Smooth muscle cell (in vitro differentiated cells): ENCODE measurements at regions not wholly inside any gene's neighbourhood (a gene's known extent, or its start where the extent isn't known, plus 50 kb on each side); places are given as distances from the start of the nearest gene placed in this dataset.

Source experiments
- DNase-seq: peaks from one replicate; lab custom pipeline; 2025; ENCODE audit not compliant: unreplicated experiment; lab: John Stamatoyannopoulos, UW
- H2AFZ ChIP-seq: fragments of 200-600 bp; sonication (generic); 2 replicates; pipeline ENCODE4 v1.6.0; 2016; ENCODE audit warnings: antibody characterized with exemption, low read depth, mild to moderate bottlenecking
- H3F3A ChIP-seq: fragments of 200-600 bp; sonication (generic); 2 replicates; pipeline ENCODE4 v1.6.0; 2017; ENCODE audit warnings: antibody characterized with exemption, low read depth
- H3K27ac ChIP-seq: fragments of 200-600 bp; sonication (generic); 2 replicates; pipeline ENCODE4 v1.5.1; 2016; ENCODE audit warnings: low read depth, mild to moderate bottlenecking
- H3K27me3 ChIP-seq: fragments of 200-600 bp; sonication (generic); 2 replicates; pipeline ENCODE4 v1.6.1; 2016; ENCODE audit warnings: low read depth, mild to moderate bottlenecking
- H3K36me3 ChIP-seq: fragments of 200-600 bp; sonication (generic); 2 replicates; pipeline ENCODE4 v1.5.1; 2016; ENCODE audit warnings: low read depth
- H3K4me1 ChIP-seq: fragments of 200-600 bp; sonication (generic); 2 replicates; pipeline ENCODE4 v1.5.1; 2016; ENCODE audit warnings: low read depth
- H3K4me2 ChIP-seq: fragments of 200-600 bp; sonication (generic); 2 replicates; pipeline ENCODE4 v1.6.0; 2016; ENCODE audit warnings: mild to moderate bottlenecking
- H3K4me3 ChIP-seq: fragments of 200-600 bp; sonication (generic); 2 replicates; pipeline ENCODE4 v1.5.1; 2016; ENCODE audit warnings: mild to moderate bottlenecking
- H3K79me2 ChIP-seq: fragments of 200-600 bp; sonication (generic); 2 replicates; pipeline ENCODE4 v1.6.0; 2016; ENCODE audit warnings: low read depth, mild to moderate bottlenecking
- H3K9ac ChIP-seq: fragments of 200-600 bp; sonication (generic); 2 replicates; pipeline ENCODE4 v1.6.0; 2016; ENCODE audit warnings: low read depth
- H3K9me3 ChIP-seq: fragments of 200-600 bp; sonication (generic); replicated peaks from 2 replicates; pipeline ENCODE4 v1.5.1; 2016; ENCODE audit warnings: low read depth
- H4K20me1 ChIP-seq: fragments of 200-600 bp; sonication (generic); 2 replicates; pipeline ENCODE4 v1.6.0; 2016; ENCODE audit warnings: low read depth
- CTCF ChIP-seq: fragments of 200-600 bp; sonication (generic); IDR thresholded peaks from 2 replicates; pipeline ENCODE4 v1.5.1; 2017; ENCODE audit warnings: borderline replicate concordance, mild to moderate bottlenecking, antibody characterized with exemption; ENCODE audit not compliant: insufficient read depth, poor library complexity, severe bottlenecking
- WGBS: methylation state at CpG from one replicate; pipeline ENCODE4 v1.1.7; 2016; ENCODE audit warnings: low lambda C conversion rate; 5-methylcytosine and 5-hydroxymethylcytosine counted together

- H3K4me1 ChIP-seq, result no peaks in the 10 kb centered on the region
- TF ChIP-seq CTCF, result no peak
- DNase-seq, result no peak
- H3K79me2 ChIP-seq, result no peaks in the 10 kb centered on the region
- H3K27ac ChIP-seq, result no peak overlapping the region
- H3K9ac ChIP-seq, result no peak overlapping the region
- H3K4me3 ChIP-seq, result no peak overlapping the region
- no peaks in the 10 kb centered on the region for H3K9me3 ChIP-seq
- H3F3A ChIP-seq, result peaks cover 12% of the 10 kb centered on the region
- no peaks in the 10 kb centered on the region for H3K27me3 ChIP-seq
- H2AFZ ChIP-seq, result no peak overlapping the region
- no peak overlapping the region for H3K4me2 ChIP-seq
- WGBS, result 73% methylated on average over 5 of the region's 5 CpGs
- no peaks in the 10 kb centered on the region for H4K20me1 ChIP-seq
- no peaks in the 10 kb centered on the region for H3K36me3 ChIP-seq
Observed at GRCh38 chr18:73750052-73750451, 397.6 kb downstream of the FBXO15 start.

- WGBS, result 91% methylated on average over 2 of the region's 2 CpGs
- TF ChIP-seq CTCF, result no peak
- peak overlapping the region; percentile 2 for H3K27ac ChIP-seq
- no peaks in the 10 kb centered on the region for H3K9me3 ChIP-seq
- DNase-seq, result no peak
- no peak overlapping the region for H3K4me3 ChIP-seq
- peaks cover 12% of the 10 kb centered on the region for H3F3A ChIP-seq
- no peaks in the 10 kb centered on the region for H3K79me2 ChIP-seq
- no peaks in the 10 kb centered on the region for H3K4me1 ChIP-seq
- no peak overlapping the region for H3K9ac ChIP-seq
- no peaks in the 10 kb centered on the region for H3K36me3 ChIP-seq
- no peak overlapping the region for H2AFZ ChIP-seq
- no peak overlapping the region for H3K4me2 ChIP-seq
- H4K20me1 ChIP-seq, result no peaks in the 10 kb centered on the region
- no peaks in the 10 kb centered on the region for H3K27me3 ChIP-seq
Observed at GRCh38 chr18:73749304-73749703, 398.3 kb downstream of the FBXO15 start.

GRCh38 chr18:73748731-73749130 lies 398.9 kb downstream of the FBXO15 start:
- H3K36me3 ChIP-seq, result no peaks in the 10 kb centered on the region
- no peak overlapping the region for H3K9ac ChIP-seq
- H3K4me1 ChIP-seq, result no peaks in the 10 kb centered on the region
- WGBS, result 97% methylated on average over 4 of the region's 4 CpGs
- no peak overlapping the region for H2AFZ ChIP-seq
- H3K27ac ChIP-seq, result no peak overlapping the region
- no peaks in the 10 kb centered on the region for H3K27me3 ChIP-seq
- DNase-seq, result no peak
- no peaks in the 10 kb centered on the region for H3K79me2 ChIP-seq
- H3K9me3 ChIP-seq, result no peaks in the 10 kb centered on the region
- no peak overlapping the region for H3K4me2 ChIP-seq
- H3K4me3 ChIP-seq, result no peak overlapping the region
- no peak for TF ChIP-seq CTCF
- no peaks in the 10 kb centered on the region for H4K20me1 ChIP-seq
- peaks cover 12% of the 10 kb centered on the region for H3F3A ChIP-seq

- DNase-seq, result no peak
- no peak overlapping the region for H2AFZ ChIP-seq
- no peaks in the 10 kb centered on the region for H3K79me2 ChIP-seq
- H3K27ac ChIP-seq, result no peak overlapping the region
- no peaks in the 10 kb centered on the region for H3K27me3 ChIP-seq
- H3F3A ChIP-seq, result no peaks in the 10 kb centered on the region
- no peaks in the 10 kb centered on the region for H3K36me3 ChIP-seq
- H3K4me3 ChIP-seq, result no peak overlapping the region
- TF ChIP-seq CTCF, result no peak
- H3K9me3 ChIP-seq, result no peaks in the 10 kb centered on the region
- H3K9ac ChIP-seq, result no peak overlapping the region
- H3K4me1 ChIP-seq, result no peaks in the 10 kb centered on the region
- H4K20me1 ChIP-seq, result no peaks in the 10 kb centered on the region
- no peak overlapping the region for H3K4me2 ChIP-seq
Observed at GRCh38 chr18:73746101-73746500, 401.5 kb downstream of the FBXO15 start.
